Upper lobe of left lung (tissue), 6 donors: ENCODE measurements at regions not wholly inside any gene's neighbourhood (a gene's known extent, or its start where the extent isn't known, plus 50 kb on each side); places are given as distances from the start of the nearest gene placed in this dataset.
"Not testable (repeated sequence)": the region's sequence is repeated elsewhere in the genome, so short reads cannot be mapped to it uniquely, and the experiment has no call there.

Experiments
- ATAC-seq, 2 donors: fragments of 200-7000 bp; cut with Tn5 transposase; one replicate each; pipeline ENCODE4 v1.9.1; 2022; ENCODE audit warnings: mild to moderate bottlenecking in 2 of 2, moderate library complexity in 2 of 2; ENCODE audit not compliant: low FRiP score in 2 of 2
- DNase-seq, 2 donors: peaks; one replicate each; pipeline ENCODE4 v3.0.0-alpha.2; 2019 to 2020
- H3K27ac ChIP-seq, 4 donors: fragments of 200-600 bp; sonication (generic); one replicate each; pipeline ENCODE4 v1.5.1; 2016 to 2019
- H3K27me3 ChIP-seq, 4 donors: fragments of 200-600 bp; sonication (generic); one replicate each; pipeline ENCODE4 v1.5.1; 2017 to 2019
- H3K36me3 ChIP-seq, 4 donors: fragments of 200-600 bp; sonication (generic); one replicate each; pipeline ENCODE4 v1.5.1; 2016 to 2019
- H3K4me1 ChIP-seq, 4 donors: fragments of 200-600 bp; sonication (generic); one replicate each; pipeline ENCODE4 v1.5.1; 2018 to 2019
- H3K4me3 ChIP-seq, 4 donors: fragments of 200-600 bp; sonication (generic); one replicate each; pipeline ENCODE4 v1.5.1; 2017 to 2019; ENCODE audit warnings: mild to moderate bottlenecking in 2 of 4, moderate library complexity in 1 of 4
- H3K9me3 ChIP-seq, 4 donors: fragments of 200-600 bp; sonication (generic); one replicate each; pipeline ENCODE4 v1.5.1; 2018 to 2019
- CTCF ChIP-seq, 6 experiments: fragments of 450-650 bp in 4 of 6; fragments of 200-600 bp in 2 of 6; sonication (generic) in 2 of 6; IDR thresholded peaks; one replicate each; pipeline ENCODE4 v1.5.1; 2016 to 2019; ENCODE audit warnings: antibody characterized with exemption in 6 of 6
- EP300 ChIP-seq, 4 donors: sonication (generic); formaldehyde crosslinking; IDR thresholded peaks; one replicate each; pipeline ENCODE4 v1.5.1; 2017; ENCODE audit warnings: antibody characterized with exemption in 4 of 4, control low read depth in 2 of 4
- POLR2A ChIP-seq, 4 donors: fragments of 450-650 bp; IDR thresholded peaks; one replicate each; pipeline ENCODE4 v1.5.1; 2016 to 2017; ENCODE audit warnings: antibody characterized with exemption in 4 of 4, mild to moderate bottlenecking in 2 of 4
- POLR2AphosphoS5 ChIP-seq, 2 donors: sonication (generic); formaldehyde crosslinking; IDR thresholded peaks; one replicate each; pipeline ENCODE4 v1.5.1; 2017; ENCODE audit warnings: antibody characterized with exemption in 2 of 2
- WGBS, 2 donors: methylation state at CpG; one replicate each; pipeline ENCODE4 v1.1.5; 2017 to 2018; 5-methylcytosine and 5-hydroxymethylcytosine counted together
- donor health status: DM: no; HTN: no; CAD: no; lungs with moderate emphysema.
- donor health status: DM: no; HTN: yes; CAD: no; lungs with severe emphysema.

- WGBS, 2 donors: 77 to 78% methylated on average over 4 of the region's 4 CpGs
- Histone ChIP-seq H3K36me3 (no peaks in the 10 kb centered on the region), H3K27me3 (no peaks in the 10 kb centered on the region), H3K27ac (no peak overlapping the region), H3K9me3 (no peaks in the 10 kb centered on the region), H3K4me3 (no peak overlapping the region), H3K4me1 (no peaks in the 10 kb centered on the region)
- TF ChIP-seq CTCF (IDR thresholded peaks at IDR 0.05) (no peak), POLR2A (IDR thresholded peaks at IDR 0.05) (no peak), POLR2AphosphoS5 (IDR thresholded peaks at IDR 0.05) (no peak)
- ATAC-seq: no peak
- no peak for DNase-seq
Observed at GRCh38 chrX:104391906-104392305, 137.2 kb upstream of the ESX1 start.

- Histone ChIP-seq H3K27me3 (no peaks in the 10 kb centered on the region), H3K27ac (no peak overlapping the region), H3K4me1 (no peaks in the 10 kb centered on the region), H3K36me3 (no peaks in the 10 kb centered on the region), H3K4me3 (no peak overlapping the region), H3K9me3 (no peaks in the 10 kb centered on the region)
- DNase-seq (no peak), ATAC-seq (no peak)
- TF ChIP-seq CTCF (IDR thresholded peaks at IDR 0.05): no peak
- TF ChIP-seq EP300 (IDR thresholded peaks at IDR 0.05): no peak
- no peak for TF ChIP-seq POLR2A (IDR thresholded peaks at IDR 0.05)
- TF ChIP-seq POLR2AphosphoS5 (IDR thresholded peaks at IDR 0.05): no peak
- 90 to 100% methylated on average over 2 of the region's 2 CpGs for WGBS, 2 donors
Observed at GRCh38 chrX:104376937-104377336, 122.2 kb upstream of the ESX1 start.

GRCh38 chrX:104372547-104372946, 117.8 kb upstream of the ESX1 start:
- Histone ChIP-seq H3K4me3 (no peak overlapping the region), H3K27me3 (no peaks in the 10 kb centered on the region), H3K27ac (no peak overlapping the region), H3K36me3 (no peaks in the 10 kb centered on the region), H3K4me1 (no peaks in the 10 kb centered on the region), H3K9me3 (no peaks in the 10 kb centered on the region)
- DNase-seq: no peak
- TF ChIP-seq EP300 (IDR thresholded peaks at IDR 0.05) (no peak), CTCF (IDR thresholded peaks at IDR 0.05) (no peak), POLR2A (IDR thresholded peaks at IDR 0.05) (no peak), POLR2AphosphoS5 (IDR thresholded peaks at IDR 0.05) (no peak)
- 38 to 55% methylated on average over 1 of the region's 1 CpG for WGBS, 2 donors
- ATAC-seq: no peak

GRCh38 chrX:104370089-104370488, 115.4 kb upstream of the ESX1 start:
- no peak for TF ChIP-seq EP300 (IDR thresholded peaks at IDR 0.05)
- TF ChIP-seq POLR2A (IDR thresholded peaks at IDR 0.05): no peak
- no peak for TF ChIP-seq POLR2AphosphoS5 (IDR thresholded peaks at IDR 0.05)
- TF ChIP-seq CTCF (IDR thresholded peaks at IDR 0.05): no peak
- no peak for ATAC-seq

GRCh38 chrX:104360774-104361173, 106.0 kb upstream of the ESX1 start:
- ATAC-seq, H3K9me3 ChIP-seq, H3K36me3 ChIP-seq, H3K4me1 ChIP-seq, H3K27me3 ChIP-seq, DNase-seq, H3K4me3 ChIP-seq, H3K27ac ChIP-seq: not testable (repeated sequence)
- 90 to 100% methylated on average over 2 of the region's 2 CpGs for WGBS, 2 donors

More at GRCh38 chrX:104370089-104370488, 115.4 kb upstream of the ESX1 start:
- Histone ChIP-seq H3K4me3 (no peak overlapping the region), H3K9me3 (no peaks in the 10 kb centered on the region), H3K27me3 (no peaks in the 10 kb centered on the region), H3K27ac (no peak overlapping the region), H3K4me1 (no peaks in the 10 kb centered on the region), H3K36me3 (no peaks in the 10 kb centered on the region)
- no peak for DNase-seq
- WGBS, 2 donors: 67 to 71% methylated on average over 2 of the region's 2 CpGs
